ENCODE measurements at regions not wholly inside any gene's neighbourhood (a gene's known extent, or its start where the extent isn't known, plus 50 kb on each side); places are given as distances from the start of the nearest gene placed in this dataset.
"Not testable (repeated sequence)": the region's sequence is repeated elsewhere in the genome, so short reads cannot be mapped to it uniquely, and the experiment has no call there.

- Histone ChIP-seq H3K27me3 (replicated peaks in 1 of 2; ENCODE audit: control insufficient read depth in 2 of 2, extremely low read depth in 1 of 2, insufficient read depth in 2 of 2, low read length in 1 of 2) (no peaks in the 10 kb centered on the region), H3K4me3 (ENCODE audit: control insufficient read depth in 1 of 2, extremely low read depth in 1 of 2, low read length in 1 of 2) (no peak overlapping the region), H3K9me3 (no peaks in the 10 kb centered on the region), H3K4me1 (ENCODE audit: control insufficient read depth in 1 of 2, extremely low read depth in 1 of 2, insufficient read depth in 2 of 2, low read length in 2 of 2) (no peaks in the 10 kb centered on the region), H3K27ac (ENCODE audit: low read length) (no peak overlapping the region), H3K36me3 (ENCODE audit: control insufficient read depth in 2 of 2, extremely low read depth in 1 of 2, insufficient read depth in 1 of 2, low read length in 1 of 2) (no peaks in the 10 kb centered on the region)
- no peak overlapping the region for H3K4me3 Mint-ChIP-seq
- H3K9me3 Mint-ChIP-seq = peaks cover 13 to 21% (median 15%) of the 10 kb centered on the region in 3 donors
- CTCF ChIA-PET = no interaction called here
- DNase-seq (no peak), ATAC-seq (replicated peaks in 1 of 4) (no peak)
- H3K27ac Mint-ChIP-seq = no peak overlapping the region
- H3K27me3 Mint-ChIP-seq = no peaks in the 10 kb centered on the region
- WGBS (ENCODE audit: insufficient coverage) = no CpG with 5 or more reads among the region's 1 CpG
- no peaks in the 10 kb centered on the region for H3K4me1 Mint-ChIP-seq
- no peaks in the 10 kb centered on the region for H3K36me3 Mint-ChIP-seq
- POLR2A ChIA-PET = no interaction called here
These were observed 1354.9 kb downstream of the SUCLG1 start for GRCh38 chr2:83104202-83104601.

GRCh38 chr2:83103613-83104012, 1355.5 kb downstream of the SUCLG1 start:
- Histone ChIP-seq H3K27me3 (replicated peaks in 1 of 2; ENCODE audit: control insufficient read depth in 2 of 2, extremely low read depth in 1 of 2, insufficient read depth in 2 of 2, low read length in 1 of 2) (no peaks in the 10 kb centered on the region), H3K27ac (ENCODE audit: low read length) (no peak overlapping the region), H3K36me3 (ENCODE audit: control insufficient read depth in 2 of 2, extremely low read depth in 1 of 2, insufficient read depth in 1 of 2, low read length in 1 of 2) (no peaks in the 10 kb centered on the region), H3K4me1 (ENCODE audit: control insufficient read depth in 1 of 2, extremely low read depth in 1 of 2, insufficient read depth in 2 of 2, low read length in 2 of 2) (no peaks in the 10 kb centered on the region), H3K9me3 (no peaks in the 10 kb centered on the region), H3K4me3 (ENCODE audit: control insufficient read depth in 1 of 2, extremely low read depth in 1 of 2, low read length in 1 of 2) (no peak overlapping the region)
- Mint-ChIP-seq H3K27ac (no peak overlapping the region), H3K4me3 (no peak overlapping the region), H3K9me3 (peaks cover 10 to 19% (median 15%) of the 10 kb centered on the region in 3 donors), H3K4me1 (no peaks in the 10 kb centered on the region), H3K27me3 (no peaks in the 10 kb centered on the region), H3K36me3 (no peaks in the 10 kb centered on the region)
- CTCF ChIA-PET = no interaction called here
- DNase-seq = no peak
- WGBS (ENCODE audit: insufficient coverage) = no CpG with 5 or more reads among the region's 1 CpG
- no peak for ATAC-seq (replicated peaks in 1 of 4)
- POLR2A ChIA-PET = no interaction called here

DNA sequence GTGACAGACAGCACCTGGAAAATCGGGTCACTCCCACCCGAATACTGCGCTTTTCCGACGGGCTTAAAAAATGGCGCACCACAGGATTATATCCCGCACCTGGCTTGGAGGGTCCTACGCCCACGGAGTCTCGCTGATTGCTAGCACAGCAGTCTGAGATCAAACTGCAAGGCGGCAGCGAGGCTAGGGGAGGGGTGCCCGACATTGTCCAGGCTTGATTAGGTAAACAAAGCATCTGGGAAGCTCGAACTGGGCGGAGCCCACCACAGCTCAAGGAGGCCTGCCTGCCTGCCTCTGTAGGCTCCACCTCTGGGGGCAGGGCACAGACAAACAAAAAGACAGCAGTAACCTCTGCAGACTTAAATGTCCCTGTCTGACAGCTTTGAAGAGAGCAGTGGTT, 1370.0 kb downstream of the SUCLG1 start:
- DNase-seq; POLR2A ChIA-PET; ATAC-seq (replicated peaks in 1 of 4); H3K36me3 ChIP-seq (ENCODE audit: control insufficient read depth in 2 of 2, extremely low read depth in 1 of 2, insufficient read depth in 1 of 2, low read length in 1 of 2); H3K36me3 Mint-ChIP-seq; H3K27me3 Mint-ChIP-seq; H3K9me3 Mint-ChIP-seq; H3K4me3 ChIP-seq (ENCODE audit: control insufficient read depth in 1 of 2, extremely low read depth in 1 of 2, low read length in 1 of 2); H3K4me3 Mint-ChIP-seq; H3K27ac ChIP-seq (ENCODE audit: low read length); CTCF ChIA-PET; H3K4me1 ChIP-seq (ENCODE audit: control insufficient read depth in 1 of 2, extremely low read depth in 1 of 2, insufficient read depth in 2 of 2, low read length in 2 of 2); H3K9me3 ChIP-seq; H3K4me1 Mint-ChIP-seq; H3K27ac Mint-ChIP-seq; H3K27me3 ChIP-seq (replicated peaks in 1 of 2; ENCODE audit: control insufficient read depth in 2 of 2, extremely low read depth in 1 of 2, insufficient read depth in 2 of 2, low read length in 1 of 2): not testable (repeated sequence)
- 94% methylated on average over 6 of the region's 15 CpGs for WGBS (ENCODE audit: insufficient coverage)

DNA sequence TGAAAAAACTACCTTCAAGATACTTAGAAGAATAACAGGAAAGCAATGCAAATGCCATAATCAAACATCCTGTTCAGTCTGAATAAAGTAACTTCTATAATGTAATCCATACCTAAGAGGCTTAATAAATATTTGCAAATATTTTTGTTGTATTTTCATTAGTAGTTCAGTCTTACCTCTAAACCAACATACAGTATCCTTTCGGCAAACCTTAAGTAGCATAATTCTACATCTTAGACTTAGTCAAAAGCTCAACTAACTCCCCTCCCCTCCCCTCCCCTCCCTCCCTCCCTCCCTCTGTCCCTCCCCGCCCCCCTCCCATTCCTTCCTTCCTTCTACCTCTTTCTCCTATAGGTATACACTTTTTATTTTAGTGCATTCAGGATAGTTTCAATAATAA, 1373.2 kb downstream of the SUCLG1 start:
- ATAC-seq (replicated peaks in 1 of 4) (no peak), DNase-seq (no peak)
- no peaks in the 10 kb centered on the region for H3K9me3 ChIP-seq
- H3K27me3 ChIP-seq (replicated peaks in 1 of 2; ENCODE audit: control insufficient read depth in 2 of 2, extremely low read depth in 1 of 2, insufficient read depth in 2 of 2, low read length in 1 of 2) = no peaks in the 10 kb centered on the region
- ChIA-PET CTCF (no interaction called here), POLR2A (no interaction called here)
- Mint-ChIP-seq H3K27ac (no peak overlapping the region), H3K27me3 (no peaks in the 10 kb centered on the region), H3K4me3 (no peak overlapping the region), H3K9me3 (peaks cover 4 to 8% (median 5%) of the 10 kb centered on the region in 3 donors), H3K36me3 (no peaks in the 10 kb centered on the region), H3K4me1 (no peaks in the 10 kb centered on the region)
- WGBS (ENCODE audit: insufficient coverage) = no CpG with 5 or more reads among the region's 2 CpGs
- H3K4me1 ChIP-seq (ENCODE audit: control insufficient read depth in 1 of 2, extremely low read depth in 1 of 2, insufficient read depth in 2 of 2, low read length in 2 of 2) = no peaks in the 10 kb centered on the region
- H3K36me3 ChIP-seq (ENCODE audit: control insufficient read depth in 2 of 2, extremely low read depth in 1 of 2, insufficient read depth in 1 of 2, low read length in 1 of 2) = no peaks in the 10 kb centered on the region
- no peak overlapping the region for H3K4me3 ChIP-seq (ENCODE audit: control insufficient read depth in 1 of 2, extremely low read depth in 1 of 2, low read length in 1 of 2)
- no peak overlapping the region for H3K27ac ChIP-seq (ENCODE audit: low read length)

DNA sequence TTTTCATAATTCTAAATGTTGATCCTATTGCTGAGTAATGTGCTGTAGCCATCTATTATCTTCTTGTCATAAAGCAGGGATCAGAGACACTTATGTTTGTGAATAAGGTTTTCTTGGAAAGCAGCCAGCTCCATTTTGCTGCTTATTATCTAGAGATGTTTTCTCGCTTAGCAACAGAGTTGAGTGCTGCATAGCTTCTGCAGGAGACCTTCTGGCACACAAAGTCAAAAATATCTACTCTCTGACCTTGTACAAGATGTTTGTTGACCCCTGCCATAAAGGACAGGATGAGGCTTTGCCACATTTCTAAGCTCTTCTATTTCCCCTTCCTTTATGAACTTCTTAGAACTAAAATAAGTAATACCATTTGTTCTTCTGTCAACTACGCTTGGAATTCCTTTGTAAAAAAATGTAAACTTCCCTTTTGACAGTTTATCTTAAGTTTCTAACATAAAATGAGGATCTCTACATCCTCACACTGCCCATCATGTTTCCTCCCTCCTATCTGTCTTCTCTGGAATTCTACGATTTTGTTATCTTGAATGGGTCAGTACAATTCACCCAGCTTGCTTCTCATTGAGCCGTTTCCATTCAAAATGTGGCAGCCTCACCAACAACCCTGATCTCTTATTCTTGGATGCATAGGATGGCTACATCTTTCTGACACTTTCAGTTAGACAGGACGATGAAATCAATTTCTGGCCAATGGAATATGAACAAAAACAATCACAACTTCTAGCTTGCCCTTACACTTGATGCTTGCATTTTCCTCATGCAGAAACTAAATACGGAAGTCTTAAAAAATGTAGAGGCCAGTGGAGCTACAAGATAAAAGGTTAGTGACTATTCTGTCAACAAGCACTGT, 1377.0 kb downstream of the SUCLG1 start:
- H3K27me3 ChIP-seq (replicated peaks in 1 of 2; ENCODE audit: control insufficient read depth in 2 of 2, extremely low read depth in 1 of 2, insufficient read depth in 2 of 2, low read length in 1 of 2) = no peaks in the 10 kb centered on the region
- DNase-seq (no peak), ATAC-seq (replicated peaks in 1 of 4) (no peak)
- 38% methylated on average over 2 of the region's 6 CpGs for WGBS (ENCODE audit: insufficient coverage)
- Mint-ChIP-seq H3K36me3 (no peaks in the 10 kb centered on the region), H3K27ac (no peak overlapping the region), H3K4me1 (no peaks in the 10 kb centered on the region), H3K27me3 (no peaks in the 10 kb centered on the region), H3K4me3 (no peak overlapping the region), H3K9me3 (peaks cover 5 to 18% (median 8%) of the 10 kb centered on the region in 3 donors)
- H3K4me1 ChIP-seq (ENCODE audit: control insufficient read depth in 1 of 2, extremely low read depth in 1 of 2, insufficient read depth in 2 of 2, low read length in 2 of 2) = no peaks in the 10 kb centered on the region
- H3K4me3 ChIP-seq (ENCODE audit: control insufficient read depth in 1 of 2, extremely low read depth in 1 of 2, low read length in 1 of 2) = no peak overlapping the region
- CTCF ChIA-PET = no interaction called here
- H3K9me3 ChIP-seq = no peaks in the 10 kb centered on the region
- POLR2A ChIA-PET = no interaction called here
- no peak overlapping the region for H3K27ac ChIP-seq (ENCODE audit: low read length)
- H3K36me3 ChIP-seq (ENCODE audit: control insufficient read depth in 2 of 2, extremely low read depth in 1 of 2, insufficient read depth in 1 of 2, low read length in 1 of 2) = no peaks in the 10 kb centered on the region

GRCh38 chr2:83079007-83079406, 1380.1 kb downstream of the SUCLG1 start:
- Mint-ChIP-seq H3K4me3 (no peak overlapping the region), H3K9me3 (peaks cover 7 to 23% (median 22%) of the 10 kb centered on the region in 3 donors), H3K27me3 (no peaks in the 10 kb centered on the region), H3K4me1 (no peaks in the 10 kb centered on the region), H3K27ac (no peak overlapping the region), H3K36me3 (no peaks in the 10 kb centered on the region)
- Histone ChIP-seq H3K27ac (ENCODE audit: low read length) (no peak overlapping the region), H3K4me3 (ENCODE audit: control insufficient read depth in 1 of 2, extremely low read depth in 1 of 2, low read length in 1 of 2) (no peak overlapping the region), H3K36me3 (ENCODE audit: control insufficient read depth in 2 of 2, extremely low read depth in 1 of 2, insufficient read depth in 1 of 2, low read length in 1 of 2) (no peaks in the 10 kb centered on the region), H3K9me3 (no peaks in the 10 kb centered on the region), H3K4me1 (ENCODE audit: control insufficient read depth in 1 of 2, extremely low read depth in 1 of 2, insufficient read depth in 2 of 2, low read length in 2 of 2) (no peaks in the 10 kb centered on the region), H3K27me3 (replicated peaks in 1 of 2; ENCODE audit: control insufficient read depth in 2 of 2, extremely low read depth in 1 of 2, insufficient read depth in 2 of 2, low read length in 1 of 2) (no peaks in the 10 kb centered on the region)
- CTCF ChIA-PET = no interaction called here
- POLR2A ChIA-PET = no interaction called here
- DNase-seq (no peak), ATAC-seq (replicated peaks in 1 of 4) (no peak)
- no CpG with 5 or more reads among the region's 2 CpGs for WGBS (ENCODE audit: insufficient coverage)

- H3K36me3 ChIP-seq (ENCODE audit: control insufficient read depth in 2 of 2, extremely low read depth in 1 of 2, insufficient read depth in 1 of 2, low read length in 1 of 2) = no peaks in the 10 kb centered on the region
- no peaks in the 10 kb centered on the region for H3K4me1 ChIP-seq (ENCODE audit: control insufficient read depth in 1 of 2, extremely low read depth in 1 of 2, insufficient read depth in 2 of 2, low read length in 2 of 2)
- no peaks in the 10 kb centered on the region for H3K36me3 Mint-ChIP-seq
- peaks cover 9 to 16% (median 13%) of the 10 kb centered on the region in 3 donors for H3K9me3 Mint-ChIP-seq
- no peaks in the 10 kb centered on the region for H3K27me3 Mint-ChIP-seq
- no peaks in the 10 kb centered on the region for H3K4me1 Mint-ChIP-seq
- CTCF ChIA-PET = no interaction called here
- DNase-seq (no peak), ATAC-seq (replicated peaks in 1 of 4) (no peak)
- no peaks in the 10 kb centered on the region for H3K9me3 ChIP-seq
- H3K27ac ChIP-seq (ENCODE audit: low read length) = no peak overlapping the region
- H3K27me3 ChIP-seq (replicated peaks in 1 of 2; ENCODE audit: control insufficient read depth in 2 of 2, extremely low read depth in 1 of 2, insufficient read depth in 2 of 2, low read length in 1 of 2) = no peaks in the 10 kb centered on the region
- H3K4me3 ChIP-seq (ENCODE audit: control insufficient read depth in 1 of 2, extremely low read depth in 1 of 2, low read length in 1 of 2) = no peak overlapping the region
- POLR2A ChIA-PET = no interaction called here
- H3K4me3 Mint-ChIP-seq = no peak overlapping the region
- H3K27ac Mint-ChIP-seq = no peak overlapping the region
These were observed 1386.3 kb downstream of the SUCLG1 start for GRCh38 chr2:83072767-83073166.
